Left colon (tissue), 2 donors: ENCODE measurements at regions not wholly inside any gene's neighbourhood (a gene's known extent, or its start where the extent isn't known, plus 50 kb on each side); places are given as distances from the start of the nearest gene placed in this dataset.

Experiments used
- ATAC-seq: fragments of 200-7000 bp; cut with Tn5 transposase; one replicate; pipeline ENCODE4 v1.9.1; 2020; ENCODE audit warnings: mild to moderate bottlenecking, moderate library complexity
- DNase-seq, 2 donors: peaks; one replicate each; pipeline ENCODE4 v3.0.0-alpha.2; 2020
- intact Hi-C, 2 donors: fragments of 100-400 bp; cut with DNase I in 1 of 2; cut with micrococcal nuclease in 1 of 2; formaldehyde crosslinking; loops; one replicate each; pipeline versions ENCODE4 v1.11.2 to v1.14.0; 2022; cut with DNase I, micrococcal nuclease
- donor health status: DM: no; HTN: no; CAD: no.
- donor health status: DM: yes; HTN: yes; CAD: no.

DNA sequence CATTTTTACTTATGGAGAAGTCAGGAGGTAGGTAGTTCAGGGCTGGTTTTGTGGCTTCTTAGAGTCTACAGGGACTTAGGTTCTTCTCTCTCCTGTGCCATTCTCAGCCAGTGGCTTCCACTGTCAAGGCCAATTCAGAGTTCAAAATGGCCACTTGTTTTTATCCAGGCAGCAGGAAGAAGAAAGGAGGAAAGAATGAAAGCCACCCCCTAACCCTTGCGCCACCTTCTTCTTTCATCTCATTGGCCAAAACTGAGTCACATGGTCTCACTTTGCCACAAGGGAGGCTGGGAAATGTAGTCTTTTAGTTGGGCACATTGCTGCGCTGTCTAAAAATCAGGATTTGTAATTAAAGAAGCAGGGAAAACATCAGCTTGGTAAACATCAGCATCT is 60.8 kb upstream of the MED9 start:
- ATAC-seq (peak; percentile 40), DNase-seq (no peak)
- intact Hi-C loops, result no loop called here

DNA sequence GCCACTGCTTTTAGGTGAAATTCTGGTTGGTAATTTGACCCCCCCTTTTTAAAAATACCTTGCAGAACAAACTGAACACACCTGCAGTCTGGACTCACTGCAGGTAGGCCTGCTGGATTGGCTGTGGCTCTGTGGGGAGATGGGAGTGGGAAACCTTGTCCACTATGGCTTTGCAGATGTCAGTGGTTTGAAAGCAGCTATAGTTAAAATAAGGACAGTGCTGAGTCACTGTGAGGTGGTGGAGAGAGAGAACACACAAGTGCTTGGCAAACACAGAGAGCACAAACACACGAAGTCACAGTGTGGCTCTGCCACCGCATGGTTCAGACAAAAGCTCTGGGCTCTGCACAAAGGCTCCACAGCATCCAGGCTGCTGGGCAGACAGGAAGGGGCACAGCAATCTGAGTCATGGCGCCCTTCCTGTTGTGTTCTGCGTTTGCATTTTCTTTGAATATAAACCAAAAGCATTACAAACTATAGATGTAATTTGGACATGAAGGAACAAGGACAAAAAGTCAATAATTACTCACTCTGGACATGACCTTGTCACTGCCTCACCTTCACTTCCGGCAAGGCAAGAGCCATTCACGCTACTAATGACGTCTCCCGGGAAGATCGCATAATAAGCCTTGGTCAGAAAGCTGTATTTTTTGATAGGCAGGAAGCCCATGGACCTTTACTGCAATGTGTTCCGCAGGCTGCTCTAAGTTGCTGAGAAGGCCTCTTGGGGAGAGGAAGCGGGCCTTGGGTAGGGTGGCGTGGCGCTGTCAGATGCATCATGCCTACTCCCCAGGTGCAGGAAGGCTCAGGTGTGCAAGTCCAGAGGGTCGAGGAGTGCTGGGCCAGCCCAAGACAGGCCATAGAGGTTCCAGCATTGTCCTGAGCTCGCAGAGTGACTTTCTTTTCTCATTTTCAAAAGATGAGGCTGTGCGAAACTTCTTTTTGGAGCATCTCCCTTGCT is 60.1 kb upstream of the MED9 start:
- ATAC-seq, result peak; percentile 38
- intact Hi-C loops, result no loop called here

DNA sequence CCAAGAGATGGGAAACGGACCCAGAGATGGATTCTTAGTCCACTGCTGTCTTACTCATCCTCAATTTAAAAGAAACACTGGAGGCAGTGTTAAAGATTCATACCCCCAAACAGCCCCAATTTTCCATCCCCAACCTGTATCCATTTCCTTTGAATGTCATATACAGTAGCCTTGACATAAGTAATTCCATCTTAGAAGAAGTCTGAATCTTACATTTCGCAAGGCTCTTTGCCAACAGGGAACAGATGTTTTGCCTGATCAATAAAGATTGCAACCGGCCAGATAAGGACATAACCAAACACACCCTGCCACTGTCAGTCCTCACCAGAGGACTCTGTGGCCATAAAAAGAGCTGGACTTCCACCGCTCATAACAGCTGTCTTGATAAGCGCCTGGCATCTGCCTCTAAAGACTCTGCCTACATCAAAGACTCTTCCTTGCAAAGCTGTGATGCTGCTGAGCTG is 59.0 kb upstream of the MED9 start:
- DNase-seq (peak; percentile 58 to 70), ATAC-seq (peak; percentile 95)
- intact Hi-C loops, result no loop called here

More for the DNA sequence above, 60.1 kb upstream of the MED9 start:
- no peak for DNase-seq

DNA sequence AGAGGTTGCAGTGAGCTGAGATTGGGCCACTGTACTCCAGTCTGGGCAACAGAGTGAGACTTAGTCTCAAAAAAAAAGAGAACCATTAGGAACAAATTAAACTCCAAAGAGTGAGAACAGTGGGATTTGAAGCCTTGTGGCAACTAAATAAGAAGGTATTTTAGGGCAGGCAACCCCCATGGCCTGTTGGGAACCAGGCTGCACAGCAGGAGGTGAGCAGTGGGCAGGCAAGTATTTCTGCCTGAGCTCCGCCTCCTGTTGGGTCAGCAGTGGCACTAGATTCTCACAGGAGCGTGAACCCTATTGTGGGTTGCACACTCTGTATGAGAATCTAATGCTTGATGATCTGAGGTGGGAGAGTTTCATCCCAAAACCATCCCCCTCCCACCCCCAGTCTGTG is 57.6 kb upstream of the MED9 start:
- ATAC-seq, result no peak
- DNase-seq, result no peak
- intact Hi-C loops, result no loop called here

DNA sequence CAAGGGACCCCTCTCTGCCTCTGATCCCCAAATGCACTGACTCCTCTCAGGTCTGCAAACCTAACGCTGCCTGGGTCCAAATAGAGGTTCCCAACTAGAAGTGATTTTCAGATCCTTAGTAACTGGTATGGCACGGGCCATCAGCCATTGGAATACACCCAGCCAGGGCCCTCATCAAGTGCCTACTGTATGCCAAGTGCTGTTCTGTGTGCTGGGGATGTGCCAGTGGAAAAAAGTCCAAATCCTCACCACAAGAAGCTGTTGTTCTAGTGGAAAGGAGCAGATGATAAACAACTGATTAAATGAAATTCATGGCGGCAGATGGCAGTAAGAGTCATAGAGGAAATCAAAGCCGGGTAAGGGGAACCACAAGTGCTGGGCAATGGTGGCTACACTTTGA is 57.2 kb upstream of the MED9 start:
- intact Hi-C loops, result no loop called here
- no peak for ATAC-seq

DNA sequence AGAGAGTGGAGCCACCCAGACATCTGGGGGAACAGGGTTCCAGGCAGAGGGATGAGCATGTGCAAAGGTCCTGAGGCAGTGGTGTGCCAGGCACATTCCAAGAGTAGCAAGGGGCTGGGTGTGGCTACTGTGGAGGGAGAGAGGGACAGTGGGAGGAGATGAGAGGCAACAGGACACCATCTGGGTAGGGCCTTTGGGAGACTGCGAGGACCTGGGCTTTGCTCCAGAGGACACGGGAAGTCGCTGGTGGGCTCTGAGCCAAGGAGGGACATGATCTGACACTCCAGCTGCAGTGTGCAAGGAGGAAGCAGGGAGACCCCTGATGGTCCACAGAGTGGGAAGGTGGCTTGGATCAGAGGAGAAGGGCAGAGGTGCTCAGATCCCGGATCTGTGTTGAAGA is 56.7 kb upstream of the MED9 start:
- ATAC-seq (no peak), DNase-seq (no peak)
- intact Hi-C loops, result no loop called here

More for the DNA sequence above, 57.2 kb upstream of the MED9 start:
- no peak for DNase-seq

DNA sequence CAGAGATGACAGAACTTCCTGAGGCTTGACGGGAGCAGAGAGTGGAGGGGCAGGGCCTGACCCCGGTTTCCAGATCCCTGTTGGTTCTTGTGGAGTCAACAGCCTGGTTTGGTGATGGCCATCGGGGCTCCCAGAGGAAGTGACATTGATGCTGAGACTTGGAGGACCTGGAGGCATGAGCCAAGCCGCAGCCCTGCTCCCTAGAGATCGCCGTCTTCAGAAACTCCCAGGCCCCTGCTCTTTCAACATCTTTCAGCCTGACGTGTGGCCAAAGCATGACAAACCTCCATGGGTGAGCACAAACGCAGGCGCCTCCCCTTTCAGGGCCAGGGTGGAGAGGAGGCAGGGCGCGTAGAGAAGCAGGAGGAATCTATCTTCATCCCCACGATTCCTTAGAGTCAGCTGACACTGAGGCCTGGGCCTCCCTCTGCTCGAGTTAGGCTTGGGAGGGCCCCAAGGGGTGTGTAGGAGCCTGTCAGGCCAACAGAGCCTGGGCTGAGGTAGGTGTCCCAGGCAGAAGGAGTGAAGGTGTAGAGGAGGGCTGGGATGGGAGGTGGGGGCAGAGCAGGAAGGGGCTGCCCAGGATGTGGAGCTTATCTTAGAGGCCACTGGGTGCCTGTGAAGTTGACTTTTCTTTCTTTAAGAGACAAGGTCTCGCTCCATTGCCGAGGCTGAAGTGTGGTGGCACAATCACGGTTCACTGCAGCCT is 56.1 kb upstream of the MED9 start:
- intact Hi-C loops, result no loop called here
- DNase-seq (no peak), ATAC-seq (no peak)

DNA sequence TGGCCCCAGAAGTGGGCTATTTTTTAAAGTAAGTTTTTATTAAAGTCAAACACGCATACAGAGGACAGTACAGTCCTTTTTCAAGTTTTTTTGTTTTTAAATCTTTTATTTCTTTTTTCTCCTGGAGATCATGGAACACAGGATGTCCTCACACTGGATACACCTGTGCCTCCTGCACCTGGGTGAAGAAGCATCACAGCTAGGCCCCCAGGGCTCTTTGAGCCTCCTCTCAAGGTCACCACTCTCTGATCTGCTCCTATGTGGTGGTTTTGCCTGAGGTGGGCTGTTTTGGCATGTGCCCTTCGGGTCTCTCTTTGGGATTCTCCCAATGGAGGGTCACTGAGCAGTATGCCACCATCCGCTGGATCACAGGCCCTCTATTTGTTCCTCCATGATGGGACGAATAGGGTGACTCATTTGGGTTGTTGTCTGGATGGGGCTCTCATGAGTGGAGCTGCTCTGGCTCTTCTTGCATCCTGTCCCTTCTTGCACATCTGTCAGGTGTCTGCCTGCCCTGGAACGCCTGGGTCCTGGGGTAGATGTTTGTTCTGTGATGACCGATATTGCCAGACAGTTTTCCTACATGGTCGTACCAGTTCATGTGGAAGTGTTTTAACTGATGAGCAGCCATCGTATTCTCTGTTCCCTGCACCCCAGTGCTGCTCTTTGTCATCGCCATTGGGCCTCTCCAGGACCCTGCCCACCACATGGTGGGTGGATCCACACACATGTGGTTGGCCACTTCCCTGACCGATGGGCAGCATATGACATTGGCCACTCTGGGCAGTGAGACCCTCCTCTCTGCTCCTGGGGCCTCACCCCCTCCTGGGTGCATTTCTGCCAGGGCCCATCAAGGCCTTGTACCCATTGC is 55.2 kb upstream of the MED9 start:
- DNase-seq (no peak), ATAC-seq (no peak)
- intact Hi-C loops, result no loop called here

DNA sequence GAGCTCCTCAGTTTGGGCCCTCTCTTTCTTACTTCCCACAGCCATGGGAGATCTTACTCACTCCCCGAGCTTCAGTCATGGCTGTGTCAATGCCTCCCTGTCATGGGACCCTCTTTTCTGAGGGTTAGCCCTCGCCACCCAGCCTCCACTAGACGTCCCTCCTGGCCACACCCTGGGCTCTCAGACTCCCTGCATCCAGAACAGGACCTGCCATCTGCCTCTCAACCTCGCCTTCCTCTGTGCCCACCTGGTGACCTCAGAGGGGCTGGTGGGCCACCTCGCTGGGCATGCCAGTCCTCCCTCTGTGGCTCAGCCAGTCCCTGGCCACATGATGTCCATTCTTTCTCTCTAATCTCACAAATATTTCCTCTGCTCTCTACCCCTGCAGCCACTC is 54.6 kb upstream of the MED9 start:
- no peak for DNase-seq
- intact Hi-C loops, result no loop called here
- no peak for ATAC-seq

DNA sequence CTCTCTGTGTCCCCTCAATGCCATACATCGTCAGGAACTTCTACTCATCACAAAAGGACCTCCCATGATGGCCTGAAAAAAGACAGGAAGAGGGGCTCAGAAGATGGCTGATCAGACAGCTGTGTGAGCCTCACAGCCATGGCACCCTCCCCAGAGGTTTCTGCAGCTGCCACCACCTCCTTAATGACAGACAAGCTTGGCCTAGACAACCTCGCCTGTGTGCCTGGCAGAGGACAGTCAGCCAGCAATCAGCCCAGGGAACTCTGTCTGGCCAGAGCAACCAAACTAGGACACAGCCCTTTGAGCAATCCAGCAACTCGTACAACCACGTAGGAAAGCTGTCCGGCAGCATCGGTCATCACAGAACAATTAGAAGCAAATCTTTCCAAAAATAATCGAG is 54.2 kb upstream of the MED9 start:
- intact Hi-C loops, result no loop called here
- no peak for DNase-seq
- no peak for ATAC-seq

DNA sequence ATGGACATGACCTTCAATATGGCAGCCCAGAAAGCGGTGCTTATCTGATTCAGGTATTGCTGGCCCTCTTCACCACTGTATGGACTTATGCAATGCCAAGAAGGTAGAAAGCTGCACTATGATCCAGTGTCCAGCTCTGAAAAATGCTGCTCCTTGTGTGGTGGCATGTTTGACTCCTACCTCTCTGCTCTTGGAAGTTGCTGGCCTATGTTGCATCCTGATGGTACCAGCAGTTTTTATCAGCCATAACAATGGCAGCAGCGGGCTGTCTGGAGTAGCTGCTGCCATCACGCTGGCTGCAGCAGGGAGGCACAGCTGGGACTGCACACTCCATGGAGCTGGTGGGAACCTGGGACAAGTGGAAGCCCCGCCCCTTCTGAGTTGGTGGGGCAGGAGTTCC is 53.1 kb upstream of the MED9 start:
- DNase-seq (no peak), ATAC-seq (no peak)
- intact Hi-C loops, result no loop called here

DNA sequence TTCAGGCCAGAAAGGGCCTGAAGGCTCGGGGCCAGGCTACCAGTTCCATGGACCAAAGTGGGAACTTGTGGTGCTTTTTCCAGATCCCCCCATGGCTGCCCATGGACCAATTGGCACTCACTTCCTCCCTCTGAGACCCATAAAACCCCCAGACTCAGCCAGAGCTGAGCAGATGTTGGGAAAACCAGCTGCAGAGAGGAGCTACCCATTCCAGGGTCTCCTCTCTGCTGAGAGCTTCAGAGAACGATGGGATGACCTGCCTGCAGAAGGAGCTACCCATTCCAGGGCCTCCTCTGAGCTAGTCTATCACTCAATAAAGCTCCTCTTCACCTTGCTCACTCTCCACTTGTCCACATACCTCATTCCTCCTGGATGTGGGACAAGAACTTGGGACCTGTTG is 52.2 kb upstream of the MED9 start:
- intact Hi-C loops, result no loop called here
- no peak for ATAC-seq

DNA sequence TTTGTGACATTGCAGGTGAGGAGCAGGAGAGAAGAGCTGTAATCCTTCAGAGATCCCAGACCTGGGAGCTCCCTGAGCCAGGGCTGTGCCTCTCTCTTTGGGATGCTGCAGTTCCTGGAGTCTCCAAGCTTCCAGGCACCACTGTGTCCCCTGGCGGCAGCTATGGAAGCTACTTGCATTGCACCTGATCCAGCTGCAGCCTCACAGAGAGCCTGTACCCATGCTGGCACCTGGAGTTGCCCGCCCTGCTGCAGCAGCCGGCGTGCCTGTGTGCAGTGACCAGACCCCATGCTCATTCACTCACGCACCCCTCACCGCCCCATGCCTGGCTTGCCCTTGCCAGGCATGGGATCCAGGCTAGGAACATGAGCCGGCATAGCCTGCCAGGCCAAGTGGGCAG is 51.8 kb upstream of the MED9 start:
- ATAC-seq (no peak), DNase-seq (no peak)
- intact Hi-C loops, result no loop called here

More for the DNA sequence above, 52.2 kb upstream of the MED9 start:
- no peak for DNase-seq

DNA sequence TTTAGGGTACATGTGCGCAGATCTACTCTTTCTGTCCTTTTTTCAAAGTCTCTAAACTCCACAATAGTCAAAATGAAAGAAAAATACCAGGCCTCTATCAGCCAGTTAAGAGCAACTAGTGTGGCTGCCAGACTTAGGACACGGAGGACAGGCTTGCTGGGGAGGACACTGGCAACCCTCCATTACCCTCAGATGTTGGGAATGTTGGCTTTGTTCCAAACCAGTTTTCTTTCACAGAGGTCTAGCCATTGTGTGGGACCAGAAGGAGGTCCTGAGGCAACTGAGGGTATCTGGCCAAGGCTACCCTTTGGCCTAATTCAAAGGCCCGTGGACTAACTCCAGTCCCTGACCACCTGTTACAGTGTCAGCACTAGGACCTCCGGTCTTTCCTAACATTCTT is 51.2 kb upstream of the MED9 start:
- ATAC-seq (no peak), DNase-seq (no peak)
- intact Hi-C loops, result no loop called here

DNA sequence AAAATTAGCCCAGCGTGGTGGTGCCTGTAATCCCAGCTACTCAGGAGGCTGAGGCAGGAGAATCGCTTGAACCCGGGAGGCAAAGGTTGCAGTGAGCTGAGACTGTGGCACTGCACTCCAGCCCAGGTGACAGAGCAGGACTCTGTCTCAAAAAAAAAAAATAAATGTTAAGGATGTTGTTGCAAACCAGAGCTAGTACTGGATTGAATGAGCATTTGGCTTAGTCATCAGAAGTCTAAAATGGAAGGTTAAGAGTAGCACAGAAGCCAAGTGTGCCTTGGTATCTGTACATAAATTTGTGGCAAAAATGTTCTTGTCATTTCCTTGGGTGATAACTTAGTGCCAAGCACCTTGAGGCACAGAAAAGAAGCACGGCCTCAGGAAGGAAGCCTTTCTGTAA is 50.6 kb upstream of the MED9 start:
- intact Hi-C loops, result no loop called here
- no peak for ATAC-seq
- DNase-seq, result no peak
